GM12873 (cell line): ENCODE measurements at regions not wholly inside any gene's neighbourhood (a gene's known extent, or its start where the extent isn't known, plus 50 kb on each side); places are given as distances from the start of the nearest gene placed in this dataset.

Experiments
- TF ChIP-seq, protein P1 (sequence below): IDR thresholded peaks from 2 replicates; pipeline ENCODE4 v1.5.1; 2012; ENCODE audit warnings: low read depth, mild to moderate bottlenecking, moderate library complexity, low read length, control low read depth; ENCODE audit not compliant: insufficient read depth; ENCODE audit errors: missing control alignments

DNA sequence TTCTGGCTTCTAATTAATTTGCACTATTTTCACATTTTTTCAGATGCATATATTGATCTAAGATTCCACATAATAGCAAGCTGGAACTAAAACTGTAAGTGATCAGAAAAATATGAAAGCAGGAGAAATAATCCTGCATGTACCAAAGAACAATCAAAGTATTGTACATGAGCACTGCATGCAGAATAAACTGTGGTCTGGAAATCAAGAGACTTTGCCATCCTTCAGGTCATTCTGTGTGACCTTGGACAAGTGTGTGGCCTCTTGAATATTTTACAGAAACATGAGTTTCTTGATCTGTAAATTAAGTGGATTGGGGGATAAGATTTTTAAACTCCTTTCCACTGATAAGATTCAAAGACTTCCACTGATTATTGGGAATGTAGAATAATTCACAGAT lies 99.2 kb upstream of the GNAQ start:
- TF ChIP-seq, protein P1, sequence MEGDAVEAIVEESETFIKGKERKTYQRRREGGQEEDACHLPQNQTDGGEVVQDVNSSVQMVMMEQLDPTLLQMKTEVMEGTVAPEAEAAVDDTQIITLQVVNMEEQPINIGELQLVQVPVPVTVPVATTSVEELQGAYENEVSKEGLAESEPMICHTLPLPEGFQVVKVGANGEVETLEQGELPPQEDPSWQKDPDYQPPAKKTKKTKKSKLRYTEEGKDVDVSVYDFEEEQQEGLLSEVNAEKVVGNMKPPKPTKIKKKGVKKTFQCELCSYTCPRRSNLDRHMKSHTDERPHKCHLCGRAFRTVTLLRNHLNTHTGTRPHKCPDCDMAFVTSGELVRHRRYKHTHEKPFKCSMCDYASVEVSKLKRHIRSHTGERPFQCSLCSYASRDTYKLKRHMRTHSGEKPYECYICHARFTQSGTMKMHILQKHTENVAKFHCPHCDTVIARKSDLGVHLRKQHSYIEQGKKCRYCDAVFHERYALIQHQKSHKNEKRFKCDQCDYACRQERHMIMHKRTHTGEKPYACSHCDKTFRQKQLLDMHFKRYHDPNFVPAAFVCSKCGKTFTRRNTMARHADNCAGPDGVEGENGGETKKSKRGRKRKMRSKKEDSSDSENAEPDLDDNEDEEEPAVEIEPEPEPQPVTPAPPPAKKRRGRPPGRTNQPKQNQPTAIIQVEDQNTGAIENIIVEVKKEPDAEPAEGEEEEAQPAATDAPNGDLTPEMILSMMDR, result no peak

DNA sequence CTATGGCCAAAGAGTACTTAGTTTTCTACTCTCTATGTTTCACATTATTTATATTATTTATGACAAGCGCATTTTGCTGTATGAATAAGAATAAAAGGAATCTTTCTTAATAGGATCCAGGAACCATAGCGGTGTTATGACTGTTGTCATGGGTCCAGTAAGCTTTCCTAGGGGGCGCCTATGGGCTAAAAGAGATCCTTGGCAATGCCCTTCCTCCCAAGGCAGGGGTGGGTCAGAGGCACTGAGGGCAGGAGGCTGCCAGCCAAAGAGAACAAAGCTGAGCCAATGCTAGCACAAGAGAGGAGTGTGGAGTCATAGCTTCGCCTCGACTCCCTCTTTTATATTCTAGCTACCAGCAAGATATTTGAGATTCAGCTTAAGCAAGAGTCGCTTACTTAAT lies 98.4 kb upstream of the GNAQ start:
- TF ChIP-seq, protein P1, result no peak

DNA sequence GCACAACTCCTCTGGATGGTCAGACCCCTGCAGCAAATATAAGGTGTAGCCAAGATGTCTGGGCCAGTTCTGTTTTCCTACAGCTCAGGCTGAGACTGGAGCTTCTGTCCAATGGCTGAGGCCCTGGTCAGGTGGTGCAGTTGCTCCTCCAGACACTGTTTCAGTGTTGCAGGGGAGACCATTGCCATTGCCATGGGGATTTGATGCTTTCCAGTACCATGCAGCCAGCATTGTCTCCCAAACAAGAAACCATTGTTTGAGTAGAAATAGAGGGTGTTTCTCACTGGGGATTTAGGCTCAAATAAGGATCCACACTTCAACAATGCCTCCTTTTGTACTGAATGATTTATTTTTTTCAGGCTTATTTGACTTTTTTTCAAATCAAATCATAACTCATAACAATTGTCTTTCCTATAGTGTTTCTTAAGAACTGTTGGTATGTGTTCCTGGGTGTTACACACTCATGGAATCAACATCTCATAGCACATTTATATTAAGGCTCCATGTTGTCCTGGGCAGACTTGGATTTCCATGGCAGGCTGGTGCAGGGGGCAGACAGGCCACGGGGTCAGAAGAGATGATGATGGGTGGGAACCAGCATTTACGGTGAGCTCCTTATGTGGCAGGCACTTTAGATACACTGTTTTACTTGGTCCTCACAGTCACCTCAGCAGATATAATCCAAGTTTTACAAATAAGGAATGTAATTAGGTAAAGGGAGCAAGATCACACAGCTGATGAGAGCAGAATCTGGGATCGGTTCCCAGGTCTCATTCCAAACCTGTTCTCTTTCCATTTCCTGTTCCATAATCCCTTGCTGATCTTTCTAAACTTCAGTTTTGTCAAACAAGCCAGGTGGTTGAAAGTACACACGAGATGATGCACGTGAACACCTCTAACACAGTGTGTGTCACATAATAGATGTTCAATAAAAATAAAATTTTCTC lies 95.9 kb upstream of the GNAQ start:
- TF ChIP-seq, protein P1, result no peak

DNA sequence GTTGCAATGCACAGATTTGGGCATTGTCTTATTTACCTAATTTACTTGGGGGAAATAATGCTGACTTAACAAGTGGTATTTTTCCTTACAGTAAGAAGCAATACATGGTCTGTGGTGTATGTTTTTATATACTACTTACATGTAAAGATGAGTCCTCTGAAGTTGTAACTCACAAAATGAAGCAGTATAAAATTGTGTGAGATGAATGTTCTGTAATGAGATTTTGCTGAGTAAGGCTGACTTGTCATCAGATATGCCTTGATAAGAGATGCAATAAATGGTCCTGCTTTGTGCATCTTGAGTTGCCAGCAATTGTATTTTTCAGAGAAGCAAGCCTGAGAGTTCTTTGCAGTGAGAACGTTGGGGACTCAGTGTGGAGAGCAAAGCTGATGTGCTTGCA lies 92.2 kb upstream of the GNAQ start:
- TF ChIP-seq, protein P1, result no peak

DNA sequence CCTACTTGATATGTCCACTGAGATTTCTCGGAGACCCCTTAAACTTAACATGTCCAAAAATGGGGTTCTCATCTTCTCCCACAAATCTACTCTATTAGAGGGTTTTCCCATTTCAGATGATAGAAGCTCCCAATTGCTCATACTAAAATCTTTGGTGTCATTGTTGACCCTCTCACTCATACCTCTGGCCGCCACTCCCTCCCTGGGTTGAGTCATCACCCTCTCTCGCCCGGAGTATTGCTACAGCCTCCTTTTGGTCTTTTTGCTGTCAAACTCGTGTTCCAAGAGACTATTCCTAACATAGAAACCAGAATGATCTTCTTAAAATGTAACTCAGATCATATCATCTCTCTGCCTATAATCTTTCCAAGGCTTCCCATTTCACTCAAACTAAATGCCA lies 91.0 kb upstream of the GNAQ start:
- TF ChIP-seq, protein P1, result no peak

DNA sequence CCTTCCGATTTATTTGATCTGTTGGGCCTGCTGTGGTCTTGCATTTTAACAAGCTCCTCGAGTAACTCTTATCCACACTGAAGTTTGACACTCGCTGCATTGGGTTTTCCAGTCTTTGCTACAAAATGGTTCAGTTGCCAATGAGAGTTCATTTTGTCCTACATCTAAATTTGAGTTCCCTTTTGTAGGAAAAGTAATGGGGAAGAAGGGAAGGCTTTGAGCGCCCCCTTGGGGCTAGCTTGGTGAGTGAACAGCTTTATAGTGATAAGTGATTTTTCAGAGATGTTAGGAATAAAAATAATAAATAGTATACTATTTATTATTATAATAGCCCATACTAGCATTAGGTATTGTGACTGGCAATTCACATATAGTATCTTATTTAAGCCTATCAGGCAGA lies 89.9 kb upstream of the GNAQ start:
- TF ChIP-seq, protein P1, result peak; percentile 56

DNA sequence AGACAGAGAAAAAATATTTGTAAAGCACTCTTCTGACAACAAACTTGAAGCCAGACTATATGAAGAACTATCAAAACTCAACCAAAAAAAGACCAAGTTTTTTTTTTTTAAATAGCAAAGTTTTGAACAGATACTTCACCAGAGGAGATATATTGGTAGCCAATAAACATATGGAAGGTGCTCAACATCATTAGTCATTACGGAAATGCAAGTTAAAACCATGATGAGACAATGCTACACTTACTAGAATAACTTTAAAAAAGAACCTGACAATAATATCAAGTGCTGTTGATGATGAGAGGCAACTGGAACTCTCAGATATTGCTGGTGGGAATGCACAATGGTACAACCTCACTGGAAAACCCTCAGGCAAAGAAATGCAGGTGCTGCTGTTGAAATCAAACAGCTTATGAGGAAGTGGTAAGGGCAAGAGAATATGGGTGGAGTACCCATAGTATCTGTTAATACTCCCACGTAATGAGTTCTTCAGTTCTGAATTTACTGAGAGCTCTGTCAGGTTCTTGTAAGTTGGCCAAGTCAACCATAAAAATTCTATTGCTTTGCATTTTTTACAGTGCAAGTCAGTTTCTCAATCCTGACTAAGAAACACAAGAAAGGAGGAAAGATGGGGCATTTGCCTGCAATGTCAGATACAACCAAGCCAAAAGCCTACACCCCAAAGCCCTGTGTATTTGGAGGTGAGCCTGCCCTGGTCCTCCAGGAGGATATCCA lies 87.3 kb upstream of the GNAQ start:
- TF ChIP-seq, protein P1, result no peak
